Activated CD8-positive, alpha-beta T cell treated with anti-CD3 and anti-CD28 coated beads, Interleukin-2, amount 10 ng/mL, durations not matched to agents 7 days and 5 days (primary cell): ENCODE measurements at regions not wholly inside any gene's neighbourhood (a gene's known extent, or its start where the extent isn't known, plus 50 kb on each side); places are given as distances from the start of the nearest gene placed in this dataset.

ENCODE experiments used
- ATAC-seq: fragments of 150-1000 bp; cut with Tn5 transposase; one replicate; pipeline ENCODE4 v1.10.0; 2021; ENCODE audit warnings: moderate library complexity
- CTCF ChIA-PET: fragments of 350-600 bp; sonication (Branson Sonifier 250); formaldehyde crosslinking; loops from one replicate; lab custom pipeline; 2021; ENCODE audit warnings: antibody characterized with exemption; lab: Charles Lee
- POLR2A ChIA-PET: fragments of 350-600 bp; sonication (Branson Sonifier 250); formaldehyde crosslinking; loops from one replicate; lab custom pipeline; 2021; ENCODE audit warnings: antibody characterized with exemption; lab: Charles Lee
- DNase-seq: peaks from one replicate; pipeline ENCODE4 v3.0.0-alpha.2; 2020
- H3K27ac Mint-ChIP-seq: one replicate; pipeline ENCODE4 v1.8.0; 2021; ENCODE audit warnings: mild to moderate bottlenecking, mixed read lengths
- H3K27me3 Mint-ChIP-seq: one replicate; pipeline ENCODE4 v1.8.0; 2021; ENCODE audit warnings: low read depth, mixed read lengths
- H3K36me3 Mint-ChIP-seq: one replicate; pipeline ENCODE4 v1.8.0; 2021; ENCODE audit warnings: low read depth, mixed read lengths
- H3K4me1 Mint-ChIP-seq: one replicate; pipeline ENCODE4 v1.8.0; 2021; ENCODE audit warnings: low read depth, mixed read lengths
- H3K4me3 Mint-ChIP-seq: one replicate; pipeline ENCODE4 v1.8.0; 2021; ENCODE audit warnings: mild to moderate bottlenecking, mixed read lengths
- H3K9me3 Mint-ChIP-seq: one replicate; pipeline ENCODE4 v1.8.0; 2022; ENCODE audit warnings: mixed read lengths; ENCODE audit not compliant: insufficient read depth

- Mint-ChIP-seq H3K36me3 (no peaks in the 10 kb centered on the region), H3K27ac (no peak overlapping the region), H3K4me1 (no peaks in the 10 kb centered on the region), H3K27me3 (no peaks in the 10 kb centered on the region), H3K4me3 (no peak overlapping the region), H3K9me3 (no peaks in the 10 kb centered on the region)
- no peak for DNase-seq
- ATAC-seq: no peak
- POLR2A ChIA-PET: no interaction called here
- CTCF ChIA-PET: no interaction called here
These were observed 631.8 kb downstream of the PTPRU start for GRCh38 chr1:29868096-29868495.

GRCh38 chr1:29865051-29865450, 628.7 kb downstream of the PTPRU start:
- no peak overlapping the region for H3K4me3 Mint-ChIP-seq
- peaks cover 6% of the 10 kb centered on the region for H3K9me3 Mint-ChIP-seq
- ChIA-PET CTCF (no interaction called here), POLR2A (no interaction called here)
- no peak for ATAC-seq
- H3K4me1 Mint-ChIP-seq: no peaks in the 10 kb centered on the region
- H3K36me3 Mint-ChIP-seq: no peaks in the 10 kb centered on the region
- H3K27me3 Mint-ChIP-seq: no peaks in the 10 kb centered on the region
- no peak for DNase-seq
- H3K27ac Mint-ChIP-seq: no peak overlapping the region

- no peak overlapping the region for H3K27ac Mint-ChIP-seq
- DNase-seq (no peak), ATAC-seq (no peak)
- no peak overlapping the region for H3K4me3 Mint-ChIP-seq
- ChIA-PET CTCF (no interaction called here), POLR2A (no interaction called here)
- no peaks in the 10 kb centered on the region for H3K4me1 Mint-ChIP-seq
- H3K27me3 Mint-ChIP-seq: no peaks in the 10 kb centered on the region
- no peaks in the 10 kb centered on the region for H3K36me3 Mint-ChIP-seq
- H3K9me3 Mint-ChIP-seq: peaks cover 6% of the 10 kb centered on the region
These were observed 628.2 kb downstream of the PTPRU start for GRCh38 chr1:29864431-29865022.

- Mint-ChIP-seq H3K4me1 (no peaks in the 10 kb centered on the region), H3K4me3 (no peak overlapping the region), H3K36me3 (no peaks in the 10 kb centered on the region), H3K27me3 (no peaks in the 10 kb centered on the region), H3K27ac (no peak overlapping the region), H3K9me3 (peaks cover 6% of the 10 kb centered on the region)
- DNase-seq: no peak
- no peak for ATAC-seq
- ChIA-PET CTCF (no interaction called here), POLR2A (no interaction called here)
These were observed 625.6 kb downstream of the PTPRU start for GRCh38 chr1:29861922-29862321.

GRCh38 chr1:29861446-29861845, 625.1 kb downstream of the PTPRU start:
- CTCF ChIA-PET: no interaction called here
- no peaks in the 10 kb centered on the region for H3K27me3 Mint-ChIP-seq
- POLR2A ChIA-PET: no interaction called here

GRCh38 chr1:29860681-29861080, 624.4 kb downstream of the PTPRU start:
- POLR2A ChIA-PET: no interaction called here
- Mint-ChIP-seq H3K27ac (no peak overlapping the region), H3K36me3 (no peaks in the 10 kb centered on the region), H3K27me3 (no peaks in the 10 kb centered on the region), H3K9me3 (peaks cover 6% of the 10 kb centered on the region), H3K4me3 (no peak overlapping the region), H3K4me1 (no peaks in the 10 kb centered on the region)
- DNase-seq (no peak), ATAC-seq (no peak)
- CTCF ChIA-PET: no interaction called here

More at GRCh38 chr1:29861446-29861845, 625.1 kb downstream of the PTPRU start:
- Mint-ChIP-seq H3K9me3 (peaks cover 6% of the 10 kb centered on the region), H3K36me3 (no peaks in the 10 kb centered on the region), H3K27ac (no peak overlapping the region), H3K4me3 (no peak overlapping the region), H3K4me1 (no peaks in the 10 kb centered on the region)
- no peak for ATAC-seq
- DNase-seq: no peak

GRCh38 chr1:29860056-29860455, 623.7 kb downstream of the PTPRU start:
- Mint-ChIP-seq H3K36me3 (no peaks in the 10 kb centered on the region), H3K27ac (no peak overlapping the region), H3K27me3 (no peaks in the 10 kb centered on the region), H3K4me3 (no peak overlapping the region), H3K4me1 (no peaks in the 10 kb centered on the region), H3K9me3 (peaks cover 6% of the 10 kb centered on the region)
- ATAC-seq (no peak), DNase-seq (no peak)
- POLR2A ChIA-PET: no interaction called here
- CTCF ChIA-PET: no interaction called here

- no peak overlapping the region for H3K4me3 Mint-ChIP-seq
- no peak for DNase-seq
- H3K36me3 Mint-ChIP-seq: no peaks in the 10 kb centered on the region
- POLR2A ChIA-PET: no interaction called here
- no peaks in the 10 kb centered on the region for H3K4me1 Mint-ChIP-seq
- no peaks in the 10 kb centered on the region for H3K27me3 Mint-ChIP-seq
- no peak overlapping the region for H3K27ac Mint-ChIP-seq
- ATAC-seq: no peak
- CTCF ChIA-PET: no interaction called here
- peaks cover 6% of the 10 kb centered on the region for H3K9me3 Mint-ChIP-seq
These were observed 622.8 kb downstream of the PTPRU start for GRCh38 chr1:29859126-29859525.

GRCh38 chr1:29858646-29859045, 622.3 kb downstream of the PTPRU start:
- no peak overlapping the region for H3K27ac Mint-ChIP-seq
- ATAC-seq (no peak), DNase-seq (no peak)
- ChIA-PET POLR2A (no interaction called here), CTCF (no interaction called here)
- H3K36me3 Mint-ChIP-seq: no peaks in the 10 kb centered on the region
- no peaks in the 10 kb centered on the region for H3K4me1 Mint-ChIP-seq
- no peaks in the 10 kb centered on the region for H3K27me3 Mint-ChIP-seq
- peaks cover 6% of the 10 kb centered on the region for H3K9me3 Mint-ChIP-seq
- no peak overlapping the region for H3K4me3 Mint-ChIP-seq

- ChIA-PET POLR2A (no interaction called here), CTCF (no interaction called here)
- Mint-ChIP-seq H3K27me3 (no peaks in the 10 kb centered on the region), H3K36me3 (no peaks in the 10 kb centered on the region), H3K4me3 (no peak overlapping the region), H3K27ac (no peak overlapping the region), H3K4me1 (no peaks in the 10 kb centered on the region), H3K9me3 (peaks cover 4% of the 10 kb centered on the region)
- DNase-seq: no peak
- no peak for ATAC-seq
These were observed 620.2 kb downstream of the PTPRU start for GRCh38 chr1:29856340-29857114.

GRCh38 chr1:29855561-29856160, 619.3 kb downstream of the PTPRU start:
- Mint-ChIP-seq H3K9me3 (no peaks in the 10 kb centered on the region), H3K4me1 (no peaks in the 10 kb centered on the region), H3K27me3 (no peaks in the 10 kb centered on the region), H3K27ac (no peak overlapping the region), H3K36me3 (no peaks in the 10 kb centered on the region), H3K4me3 (no peak overlapping the region)
- ChIA-PET POLR2A (no interaction called here), CTCF (no interaction called here)
- DNase-seq (no peak), ATAC-seq (no peak)

- CTCF ChIA-PET: no interaction called here
- no peaks in the 10 kb centered on the region for H3K36me3 Mint-ChIP-seq
- H3K4me1 Mint-ChIP-seq: no peaks in the 10 kb centered on the region
- POLR2A ChIA-PET: no interaction called here
- no peaks in the 10 kb centered on the region for H3K27me3 Mint-ChIP-seq
- DNase-seq: no peak
- no peak for ATAC-seq
- no peak overlapping the region for H3K4me3 Mint-ChIP-seq
- H3K27ac Mint-ChIP-seq: no peak overlapping the region
- H3K9me3 Mint-ChIP-seq: no peaks in the 10 kb centered on the region
These were observed 618.5 kb downstream of the PTPRU start for GRCh38 chr1:29854700-29855276.
